ENCODE measurements at regions not wholly inside any gene's neighbourhood (a gene's known extent, or its start where the extent isn't known, plus 50 kb on each side); places are given as distances from the start of the nearest gene placed in this dataset.

DNA sequence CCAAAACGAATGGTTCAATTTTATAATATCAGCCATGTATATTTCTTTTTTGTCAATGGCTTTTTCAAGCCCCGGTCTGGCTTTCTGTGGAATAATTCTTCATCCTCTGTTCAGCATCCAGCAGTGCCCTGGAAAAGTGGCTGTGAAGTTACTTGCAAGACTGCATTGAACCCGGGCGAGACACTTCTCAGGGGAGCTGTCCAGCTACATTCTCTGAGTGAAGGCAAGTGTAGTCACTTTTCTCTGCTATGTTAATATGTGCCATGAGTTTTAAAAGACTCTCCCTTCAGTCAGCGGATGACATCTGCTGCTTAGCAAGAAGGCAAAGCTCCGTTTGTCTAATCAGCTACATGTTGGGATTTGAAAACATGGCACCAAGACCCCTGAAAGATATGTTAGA, 81.3 kb upstream of the RGMA start:
- Mint-ChIP-seq H3K27ac (no peak overlapping the region), H3K36me3 (ENCODE audit: low read depth) (no peaks in the 10 kb centered on the region), H3K4me3 (no peak overlapping the region), H3K4me1 (peaks cover 10% of the 10 kb centered on the region), H3K27me3 (ENCODE audit: low read depth, poor library complexity) (peaks cover 29% of the 10 kb centered on the region), H3K9me3 (peaks cover 6% of the 10 kb centered on the region)
- no peak for DNase-seq
- TF ChIP-seq, protein P1, sequence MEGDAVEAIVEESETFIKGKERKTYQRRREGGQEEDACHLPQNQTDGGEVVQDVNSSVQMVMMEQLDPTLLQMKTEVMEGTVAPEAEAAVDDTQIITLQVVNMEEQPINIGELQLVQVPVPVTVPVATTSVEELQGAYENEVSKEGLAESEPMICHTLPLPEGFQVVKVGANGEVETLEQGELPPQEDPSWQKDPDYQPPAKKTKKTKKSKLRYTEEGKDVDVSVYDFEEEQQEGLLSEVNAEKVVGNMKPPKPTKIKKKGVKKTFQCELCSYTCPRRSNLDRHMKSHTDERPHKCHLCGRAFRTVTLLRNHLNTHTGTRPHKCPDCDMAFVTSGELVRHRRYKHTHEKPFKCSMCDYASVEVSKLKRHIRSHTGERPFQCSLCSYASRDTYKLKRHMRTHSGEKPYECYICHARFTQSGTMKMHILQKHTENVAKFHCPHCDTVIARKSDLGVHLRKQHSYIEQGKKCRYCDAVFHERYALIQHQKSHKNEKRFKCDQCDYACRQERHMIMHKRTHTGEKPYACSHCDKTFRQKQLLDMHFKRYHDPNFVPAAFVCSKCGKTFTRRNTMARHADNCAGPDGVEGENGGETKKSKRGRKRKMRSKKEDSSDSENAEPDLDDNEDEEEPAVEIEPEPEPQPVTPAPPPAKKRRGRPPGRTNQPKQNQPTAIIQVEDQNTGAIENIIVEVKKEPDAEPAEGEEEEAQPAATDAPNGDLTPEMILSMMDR (IDR thresholded peaks at IDR 0.05): no peak

GRCh38 chr15:93168910-93169309, 79.9 kb upstream of the RGMA start:
- Mint-ChIP-seq H3K27me3 (ENCODE audit: low read depth, poor library complexity) (peaks cover 29% of the 10 kb centered on the region), H3K9me3 (peaks cover 6% of the 10 kb centered on the region), H3K27ac (no peak overlapping the region), H3K4me3 (no peak overlapping the region), H3K36me3 (ENCODE audit: low read depth) (no peaks in the 10 kb centered on the region), H3K4me1 (peaks cover 6% of the 10 kb centered on the region)
- DNase-seq: no peak
- TF ChIP-seq, protein P1 (IDR thresholded peaks at IDR 0.05): no peak

GRCh38 chr15:93167291-93167690, 78.3 kb upstream of the RGMA start:
- TF ChIP-seq, protein P1 (IDR thresholded peaks at IDR 0.05): no peak
- peaks cover 22% of the 10 kb centered on the region for H3K27me3 Mint-ChIP-seq (ENCODE audit: low read depth, poor library complexity)
- DNase-seq: no peak
- H3K4me1 Mint-ChIP-seq: peaks cover 6% of the 10 kb centered on the region
- H3K27ac Mint-ChIP-seq: no peak overlapping the region
- no peak overlapping the region for H3K4me3 Mint-ChIP-seq
- no peaks in the 10 kb centered on the region for H3K9me3 Mint-ChIP-seq
- no peaks in the 10 kb centered on the region for H3K36me3 Mint-ChIP-seq (ENCODE audit: low read depth)

DNA sequence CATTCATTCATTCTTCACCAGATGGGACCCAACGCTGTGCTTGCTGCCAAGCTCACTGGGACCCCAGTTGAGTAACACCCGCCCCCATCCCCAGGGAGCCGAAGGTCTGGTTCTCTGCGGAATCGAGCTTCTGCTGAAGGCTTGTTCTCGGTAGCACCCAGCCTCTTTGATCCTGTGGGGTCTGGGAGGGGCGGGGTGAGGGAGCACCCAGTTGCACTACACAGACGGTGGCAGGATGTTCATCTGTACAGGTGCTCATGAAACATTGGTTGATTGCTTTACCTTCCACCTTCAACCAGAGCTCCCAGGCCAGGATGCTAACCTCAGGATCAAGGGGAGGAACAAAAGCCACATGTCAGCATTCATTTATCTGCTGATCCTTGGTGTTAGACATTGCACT, 77.7 kb upstream of the RGMA start:
- TF ChIP-seq, protein P1 (IDR thresholded peaks at IDR 0.05): no peak
- Mint-ChIP-seq H3K36me3 (ENCODE audit: low read depth) (no peaks in the 10 kb centered on the region), H3K9me3 (no peaks in the 10 kb centered on the region), H3K27me3 (ENCODE audit: low read depth, poor library complexity) (peaks cover 21% of the 10 kb centered on the region), H3K4me1 (peaks cover 10% of the 10 kb centered on the region), H3K4me3 (no peak overlapping the region), H3K27ac (no peak overlapping the region)
- no peak for DNase-seq

- TF ChIP-seq, protein P1 (IDR thresholded peaks at IDR 0.05): no peak
- no peaks in the 10 kb centered on the region for H3K36me3 Mint-ChIP-seq (ENCODE audit: low read depth)
- DNase-seq: no peak
- H3K27ac Mint-ChIP-seq: no peak overlapping the region
- no peaks in the 10 kb centered on the region for H3K9me3 Mint-ChIP-seq
- H3K4me1 Mint-ChIP-seq: peaks cover 15% of the 10 kb centered on the region
- no peak overlapping the region for H3K4me3 Mint-ChIP-seq
- peaks cover 16% of the 10 kb centered on the region for H3K27me3 Mint-ChIP-seq (ENCODE audit: low read depth, poor library complexity)
Measured at GRCh38 chr15:93165734-93166470, 76.9 kb upstream of the RGMA start.

DNA sequence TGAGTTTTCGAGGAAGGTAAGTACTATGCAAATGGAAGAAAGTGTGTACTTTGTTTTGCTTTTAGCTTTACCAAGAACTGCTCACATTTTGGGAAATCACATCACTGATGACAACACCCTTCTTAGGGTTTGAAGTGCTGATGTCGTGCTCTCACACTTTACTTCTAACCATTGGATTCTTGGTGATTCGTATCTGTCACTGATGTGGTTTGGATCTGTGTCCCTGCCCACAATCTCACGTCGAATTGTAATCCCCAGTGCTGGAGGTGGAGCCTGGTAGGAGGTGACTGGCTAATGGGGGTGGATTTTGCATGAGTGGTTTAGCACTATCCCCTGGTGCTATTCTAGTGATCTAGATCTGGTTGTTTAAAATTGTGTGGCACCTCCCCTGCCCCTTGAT, 75.4 kb upstream of the RGMA start:
- H3K36me3 Mint-ChIP-seq (ENCODE audit: low read depth): no peaks in the 10 kb centered on the region
- peaks cover 29% of the 10 kb centered on the region for H3K4me1 Mint-ChIP-seq
- no peaks in the 10 kb centered on the region for H3K9me3 Mint-ChIP-seq

More for the DNA sequence above, 75.4 kb upstream of the RGMA start:
- DNase-seq: no peak
- no peak overlapping the region for H3K4me3 Mint-ChIP-seq
- TF ChIP-seq, protein P1 (IDR thresholded peaks at IDR 0.05): no peak
- peaks cover 16% of the 10 kb centered on the region for H3K27me3 Mint-ChIP-seq (ENCODE audit: low read depth, poor library complexity)
- H3K27ac Mint-ChIP-seq: no peak overlapping the region

Data from nephron progenitor cell (in vitro differentiated cells).